Ishikawa (cell line): ENCODE measurements at regions not wholly inside any gene's neighbourhood (a gene's known extent, or its start where the extent isn't known, plus 50 kb on each side); places are given as distances from the start of the nearest gene placed in this dataset.

Experiments used
- CEBPB ChIP-seq: IDR thresholded peaks from 2 replicates; pipeline ENCODE4 v1.6.1; 2012
- CREB1 ChIP-seq: IDR thresholded peaks from 2 replicates; pipeline ENCODE4 v1.6.1; 2012; ENCODE audit warnings: low read depth
- EGR1 ChIP-seq: IDR thresholded peaks from 2 replicates; pipeline ENCODE4 v1.6.1; 2012
- EP300 ChIP-seq: IDR thresholded peaks from 2 replicates; pipeline ENCODE4 v1.6.1; 2012; ENCODE audit warnings: borderline replicate concordance
- FOXM1 ChIP-seq: IDR thresholded peaks from 2 replicates; pipeline ENCODE4 v1.6.1; 2012; ENCODE audit warnings: low read depth, borderline replicate concordance
- MAX ChIP-seq: IDR thresholded peaks from 2 replicates; pipeline ENCODE4 v1.6.1; 2012
- NFIC ChIP-seq: IDR thresholded peaks from 2 replicates; pipeline ENCODE4 v1.6.1; 2012
- RAD21 ChIP-seq: IDR thresholded peaks from 2 replicates; pipeline ENCODE4 v1.6.1; 2012; ENCODE audit warnings: low read depth
- REST ChIP-seq: IDR thresholded peaks from 2 replicates; pipeline ENCODE4 v1.6.1; 2012; ENCODE audit warnings: low read depth, mild to moderate bottlenecking
- TAF1 ChIP-seq: IDR thresholded peaks from 2 replicates; pipeline ENCODE4 v1.6.1; 2012; ENCODE audit warnings: low read depth, mild to moderate bottlenecking
- TCF12 ChIP-seq: IDR thresholded peaks from 2 replicates; pipeline ENCODE4 v1.6.1; 2012; ENCODE audit warnings: low read depth
- TEAD4 ChIP-seq: IDR thresholded peaks from 2 replicates; pipeline ENCODE4 v1.6.1; 2012
- USF1 ChIP-seq: IDR thresholded peaks from 2 replicates; pipeline ENCODE4 v1.6.1; 2012
- YY1 ChIP-seq: IDR thresholded peaks from 2 replicates; pipeline ENCODE4 v1.6.1; 2012; ENCODE audit warnings: low read depth
- ZBTB7A ChIP-seq: IDR thresholded peaks from 2 replicates; pipeline ENCODE4 v1.6.1; 2012; ENCODE audit warnings: low read depth

- TF ChIP-seq ZBTB7A = no peak
- no peak for TF ChIP-seq RAD21
- no peak for TF ChIP-seq CEBPB
- TF ChIP-seq REST = no peak
- TF ChIP-seq EGR1 = no peak
- no peak for TF ChIP-seq EP300
- TF ChIP-seq TCF12 = no peak
- no peak for TF ChIP-seq MAX
- TF ChIP-seq USF1 = no peak
- no peak for TF ChIP-seq CREB1
- TF ChIP-seq YY1 = no peak
- TF ChIP-seq TEAD4 = no peak
- TF ChIP-seq FOXM1 = no peak
- no peak for TF ChIP-seq TAF1
- no peak for TF ChIP-seq NFIC
Measured at GRCh38 chr12:92404921-92405320, 259.3 kb upstream of the BTG1 start.

DNA sequence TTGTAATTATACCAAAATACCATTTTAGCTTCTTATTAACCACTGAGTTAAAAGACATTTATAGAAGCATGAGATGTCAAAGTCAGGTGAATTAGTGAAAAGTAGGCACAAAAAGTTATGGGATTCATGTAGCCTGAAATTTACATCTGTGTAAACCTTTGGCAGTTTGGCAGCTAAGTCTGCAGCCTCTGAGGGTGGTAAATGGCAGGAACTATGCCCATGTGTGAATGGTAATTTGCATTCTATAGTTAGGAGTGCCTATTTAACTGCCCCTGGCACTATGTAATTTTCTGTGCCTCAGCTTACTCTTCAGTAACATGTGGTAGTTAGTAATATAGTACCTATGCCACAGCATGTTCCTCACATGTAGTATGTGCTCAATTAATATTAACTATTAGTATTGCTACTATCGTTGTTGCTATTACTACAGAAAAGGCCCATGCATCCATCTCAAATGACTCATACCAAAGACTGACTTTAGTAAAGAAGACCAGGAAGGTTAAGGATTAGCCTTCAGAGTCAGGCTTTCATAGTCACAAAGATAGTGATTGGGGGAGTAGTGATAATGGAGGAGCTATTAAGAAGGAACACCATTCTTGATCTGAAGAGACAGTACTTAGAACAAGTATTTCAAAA, 258.7 kb upstream of the BTG1 start:
- TF ChIP-seq EP300 = no peak
- no peak for TF ChIP-seq USF1

GRCh38 chr12:92403210-92404175, 257.8 kb upstream of the BTG1 start:
- no peak for TF ChIP-seq TCF12
- TF ChIP-seq REST = no peak
- TF ChIP-seq TEAD4 = no peak
- TF ChIP-seq FOXM1 = no peak
- TF ChIP-seq NFIC = no peak
- TF ChIP-seq YY1 = no peak
- TF ChIP-seq CEBPB = no peak
- no peak for TF ChIP-seq CREB1
- TF ChIP-seq USF1 = no peak
- TF ChIP-seq ZBTB7A = no peak
- no peak for TF ChIP-seq MAX

DNA sequence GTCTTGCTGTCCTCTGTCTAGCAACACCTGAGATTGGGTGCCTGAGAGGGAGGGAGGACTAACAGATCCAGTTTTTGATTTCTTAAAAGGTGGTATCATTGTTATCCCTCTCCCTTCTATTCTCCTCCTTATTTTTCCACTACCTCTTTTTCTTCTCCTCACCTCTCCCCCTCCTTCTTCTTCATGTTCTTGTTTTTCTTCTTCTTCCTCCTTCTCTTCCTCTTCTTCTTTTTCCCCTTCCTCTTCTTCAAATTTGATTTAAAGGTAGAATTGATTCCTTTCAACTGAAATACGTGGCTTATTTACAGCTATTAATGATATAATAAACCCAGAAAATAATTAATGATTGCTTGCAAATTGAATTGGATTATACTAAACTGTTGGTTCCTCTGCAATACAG, 256.8 kb upstream of the BTG1 start:
- TF ChIP-seq TCF12 (no peak), EGR1 (no peak), REST (no peak), NFIC (no peak), YY1 (no peak), RAD21 (no peak), CREB1 (no peak), ZBTB7A (no peak), MAX (no peak), USF1 (no peak), CEBPB (no peak)
